ENCODE measurements at regions not wholly inside any gene's neighbourhood (a gene's known extent, or its start where the extent isn't known, plus 50 kb on each side); places are given as distances from the start of the nearest gene placed in this dataset.

DNA sequence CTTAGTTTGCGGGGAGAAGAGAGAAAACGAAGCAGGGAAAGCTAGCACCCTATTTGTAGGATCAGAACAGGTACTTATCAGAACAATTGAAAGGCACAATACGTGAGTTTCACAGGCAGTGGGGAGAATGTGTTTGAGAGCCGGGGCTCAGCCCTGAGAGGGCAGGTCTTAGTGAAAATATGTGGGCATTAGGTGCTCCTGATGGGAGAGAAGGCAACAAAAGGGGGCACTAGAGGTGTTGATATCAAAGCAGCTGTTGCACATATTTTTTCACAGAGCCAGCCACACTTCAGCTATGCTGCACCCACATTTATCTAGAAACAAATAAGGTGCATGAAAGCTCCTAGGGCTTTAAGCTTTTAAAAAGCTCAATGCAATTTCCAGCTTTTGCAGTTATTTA, 99.7 kb upstream of the MAN2A1 start:
- no peak for FAIRE-seq
- no peak overlapping the region for H3K4me3 ChIP-seq (ENCODE audit: low read depth in 1 of 3, low read length in 3 of 3)

DNA sequence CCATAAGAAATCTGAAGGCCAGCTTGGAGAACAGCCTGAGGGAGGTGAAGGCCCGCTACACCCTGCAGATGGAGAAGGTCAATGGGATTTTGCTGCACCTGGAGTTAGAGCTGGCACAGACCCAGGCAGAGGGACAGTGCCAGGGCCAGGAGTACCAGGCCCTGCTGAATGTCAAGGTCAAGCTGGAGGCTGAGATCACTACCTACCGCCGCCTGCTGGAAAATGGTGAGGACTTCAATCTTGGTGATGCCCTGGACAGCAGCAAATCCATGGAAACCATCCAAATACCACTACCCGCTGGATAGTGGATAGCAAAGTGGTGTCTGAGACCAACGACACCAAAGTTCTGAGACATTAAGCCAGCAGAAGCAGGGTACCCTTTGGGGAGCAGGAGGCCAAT, 100.5 kb upstream of the MAN2A1 start:
- FAIRE-seq (no peak), DNase-seq (no peak)
- Histone ChIP-seq H3K4me3 (ENCODE audit: low read depth in 1 of 3, low read length in 3 of 3) (no peak overlapping the region), H3K27ac (ENCODE audit: low read depth in 1 of 3, low read length in 2 of 3) (no peak overlapping the region), H3K27me3 (ENCODE audit: control insufficient read depth in 3 of 3, insufficient read depth in 3 of 3, low read length in 3 of 3) (no peaks in the 10 kb centered on the region), H3K4me1 (ENCODE audit: control insufficient read depth in 3 of 3, insufficient read depth in 2 of 3, low read depth in 1 of 3, low read length in 2 of 3) (no peaks in the 10 kb centered on the region), H3K9me3 (ENCODE audit: control insufficient read depth in 2 of 2, insufficient read depth in 1 of 2, low read depth in 1 of 2, low read length in 1 of 2) (no peaks in the 10 kb centered on the region), H3K36me3 (ENCODE audit: control insufficient read depth in 3 of 3, insufficient read depth in 2 of 3, low read depth in 1 of 3, low read length in 3 of 3) (no peaks in the 10 kb centered on the region)
- 87 to 94% (median 91%) methylated on average over 5 of the region's 5 CpGs for WGBS, 3 donors

More for the DNA sequence above, 99.7 kb upstream of the MAN2A1 start:
- H3K4me1 ChIP-seq (ENCODE audit: control insufficient read depth in 3 of 3, insufficient read depth in 2 of 3, low read depth in 1 of 3, low read length in 2 of 3), result no peaks in the 10 kb centered on the region
- no peaks in the 10 kb centered on the region for H3K36me3 ChIP-seq (ENCODE audit: control insufficient read depth in 3 of 3, insufficient read depth in 2 of 3, low read depth in 1 of 3, low read length in 3 of 3)
- no peak for DNase-seq
- H3K9me3 ChIP-seq (ENCODE audit: control insufficient read depth in 2 of 2, insufficient read depth in 1 of 2, low read depth in 1 of 2, low read length in 1 of 2), result no peaks in the 10 kb centered on the region
- WGBS, 3 donors, result 57 to 79% (median 66%) methylated on average over 4 of the region's 4 CpGs
- H3K27ac ChIP-seq (ENCODE audit: low read depth in 1 of 3, low read length in 2 of 3), result no peak overlapping the region
- no peaks in the 10 kb centered on the region for H3K27me3 ChIP-seq (ENCODE audit: control insufficient read depth in 3 of 3, insufficient read depth in 3 of 3, low read length in 3 of 3)

DNA sequence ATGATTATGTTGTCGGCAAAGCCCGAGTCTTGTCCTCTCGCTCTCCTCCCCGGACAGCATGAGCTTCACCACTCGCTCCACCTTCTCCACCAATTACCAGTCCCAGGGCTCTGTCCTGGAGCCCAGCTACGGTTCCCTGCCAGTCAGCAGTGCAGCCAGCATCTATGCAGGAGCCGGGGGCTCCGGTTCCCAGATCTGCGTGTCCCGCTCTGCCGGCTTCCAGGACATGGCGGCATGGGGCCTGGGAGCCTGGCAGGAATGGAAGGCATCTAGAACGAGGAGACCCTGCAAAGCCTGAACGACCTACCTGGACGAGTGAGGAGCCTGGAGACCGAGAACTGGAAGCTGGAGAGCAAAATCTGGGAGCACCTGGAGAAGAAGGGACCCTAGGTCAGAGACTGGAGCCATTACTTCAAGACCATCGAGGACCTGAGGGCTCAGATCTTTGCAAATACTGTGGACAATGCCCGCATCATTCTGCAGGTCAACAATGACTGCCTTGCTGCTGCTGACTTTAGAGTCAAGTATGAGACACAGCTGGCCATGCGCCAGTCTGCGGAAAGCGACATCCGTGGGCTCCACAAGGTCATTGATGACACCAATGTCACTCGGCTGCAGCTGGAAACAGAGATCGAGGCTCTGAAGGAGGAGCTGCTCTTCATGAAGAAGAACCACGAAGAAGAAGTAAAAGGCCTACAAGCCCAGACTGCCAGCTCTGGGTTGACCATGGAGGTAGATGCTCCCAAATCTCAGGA, 101.3 kb upstream of the MAN2A1 start:
- Histone ChIP-seq H3K9me3 (ENCODE audit: control insufficient read depth in 2 of 2, insufficient read depth in 1 of 2, low read depth in 1 of 2, low read length in 1 of 2) (no peaks in the 10 kb centered on the region), H3K36me3 (ENCODE audit: control insufficient read depth in 3 of 3, insufficient read depth in 2 of 3, low read depth in 1 of 3, low read length in 3 of 3) (no peaks in the 10 kb centered on the region), H3K4me1 (ENCODE audit: control insufficient read depth in 3 of 3, insufficient read depth in 2 of 3, low read depth in 1 of 3, low read length in 2 of 3) (no peaks in the 10 kb centered on the region), H3K4me3 (ENCODE audit: low read depth in 1 of 3, low read length in 3 of 3) (no peak overlapping the region), H3K27me3 (ENCODE audit: control insufficient read depth in 3 of 3, insufficient read depth in 3 of 3, low read length in 3 of 3) (no peaks in the 10 kb centered on the region), H3K27ac (ENCODE audit: low read depth in 1 of 3, low read length in 2 of 3) (no peak overlapping the region)
- 90 to 94% (median 94%) methylated on average over 25 of the region's 25 CpGs for WGBS, 3 donors
- FAIRE-seq (no peak), DNase-seq (no peak)

DNA sequence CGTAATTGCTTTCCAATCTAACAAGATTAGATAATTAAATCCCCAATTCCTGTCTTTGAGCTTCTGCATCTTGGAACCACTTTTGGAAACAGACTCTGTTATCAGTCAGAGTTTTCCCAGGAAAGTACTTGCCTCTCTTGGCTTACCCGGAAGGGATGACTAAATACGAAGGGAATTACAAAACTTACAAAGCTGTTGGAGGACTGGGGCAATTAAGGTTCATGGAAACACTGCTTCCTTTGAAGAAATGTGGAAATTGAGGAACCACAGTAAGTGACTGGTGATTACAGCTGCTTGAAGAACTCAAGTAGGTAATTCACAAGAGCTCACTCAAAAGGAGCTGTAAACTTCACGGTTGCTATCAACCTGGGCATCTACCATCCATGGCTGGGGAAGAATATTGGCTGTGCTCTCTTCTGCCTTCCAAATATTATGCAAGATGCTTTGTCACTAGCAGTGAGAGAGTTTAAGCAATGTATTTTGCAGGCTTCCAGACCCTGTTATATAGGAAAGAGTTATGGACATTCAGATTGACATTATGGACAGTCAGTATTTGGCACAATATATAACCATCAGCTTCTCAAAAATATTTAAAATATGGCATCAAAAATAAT, 104.6 kb upstream of the MAN2A1 start:
- no peak for DNase-seq
- H3K9me3 ChIP-seq (ENCODE audit: control insufficient read depth in 2 of 2, insufficient read depth in 1 of 2, low read depth in 1 of 2, low read length in 1 of 2), result no peaks in the 10 kb centered on the region

DNA sequence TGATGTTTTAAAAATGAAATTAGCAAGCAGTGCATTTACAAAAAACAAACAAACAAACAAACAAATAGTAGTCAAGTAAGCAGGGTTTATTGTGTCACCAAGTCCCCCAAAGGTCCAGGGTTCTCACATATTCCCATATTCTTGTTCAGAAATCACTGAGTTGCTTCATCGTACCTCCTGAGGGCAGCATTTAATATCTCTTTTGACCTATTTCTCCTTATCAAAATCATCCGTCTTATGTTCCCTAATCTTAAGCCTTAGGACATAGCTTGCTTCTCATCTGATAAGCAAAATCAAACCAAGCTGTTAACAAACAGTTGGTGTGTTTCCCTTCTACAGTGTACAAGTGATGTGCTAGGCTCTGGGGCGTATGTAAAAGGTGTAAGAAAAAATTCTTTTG, 109.5 kb upstream of the MAN2A1 start:
- no peaks in the 10 kb centered on the region for H3K4me1 ChIP-seq (ENCODE audit: control insufficient read depth in 3 of 3, insufficient read depth in 2 of 3, low read depth in 1 of 3, low read length in 2 of 3)
- no peaks in the 10 kb centered on the region for H3K27me3 ChIP-seq (ENCODE audit: control insufficient read depth in 3 of 3, insufficient read depth in 3 of 3, low read length in 3 of 3)
- H3K27ac ChIP-seq (ENCODE audit: low read depth in 1 of 3, low read length in 2 of 3), result no peak overlapping the region
- WGBS, 3 donors, result 58 to 72% (median 72%) methylated on average over 3 of the region's 3 CpGs
- H3K4me3 ChIP-seq (ENCODE audit: low read depth in 1 of 3, low read length in 3 of 3), result no peak overlapping the region
- no peaks in the 10 kb centered on the region for H3K9me3 ChIP-seq (ENCODE audit: control insufficient read depth in 2 of 2, insufficient read depth in 1 of 2, low read depth in 1 of 2, low read length in 1 of 2)
- FAIRE-seq, result no peak
- DNase-seq, result no peak
- H3K36me3 ChIP-seq (ENCODE audit: control insufficient read depth in 3 of 3, insufficient read depth in 2 of 3, low read depth in 1 of 3, low read length in 3 of 3), result no peaks in the 10 kb centered on the region

More for the DNA sequence above, 104.6 kb upstream of the MAN2A1 start:
- no peak for FAIRE-seq
- H3K4me3 ChIP-seq (ENCODE audit: low read depth in 1 of 3, low read length in 3 of 3), result no peak overlapping the region
- no peak overlapping the region for H3K27ac ChIP-seq (ENCODE audit: low read depth in 1 of 3, low read length in 2 of 3)
- 64 to 66% (median 65%) methylated on average over 4 of the region's 4 CpGs for WGBS, 3 donors
- H3K36me3 ChIP-seq (ENCODE audit: control insufficient read depth in 3 of 3, insufficient read depth in 2 of 3, low read depth in 1 of 3, low read length in 3 of 3), result no peaks in the 10 kb centered on the region
- H3K27me3 ChIP-seq (ENCODE audit: control insufficient read depth in 3 of 3, insufficient read depth in 3 of 3, low read length in 3 of 3), result no peaks in the 10 kb centered on the region
- H3K4me1 ChIP-seq (ENCODE audit: control insufficient read depth in 3 of 3, insufficient read depth in 2 of 3, low read depth in 1 of 3, low read length in 2 of 3), result no peaks in the 10 kb centered on the region

DNA sequence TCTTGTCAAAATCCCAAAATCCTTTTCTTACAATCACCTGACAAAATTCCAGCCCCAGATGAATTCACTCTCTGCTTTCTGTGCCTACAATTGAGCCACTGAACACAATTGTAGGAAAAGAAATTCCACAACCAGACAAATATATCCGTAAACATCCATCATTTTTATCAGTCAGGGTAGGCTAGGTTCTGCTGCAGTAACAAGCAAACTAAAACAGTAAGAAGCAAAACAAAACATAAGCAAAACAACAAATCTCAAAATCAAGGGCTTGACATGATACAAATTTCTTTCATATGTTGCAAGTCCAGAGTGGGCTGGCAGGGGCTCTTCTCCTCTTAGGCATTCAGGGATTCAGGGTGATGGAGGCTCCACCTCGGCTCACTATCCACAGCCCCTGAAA, 114.2 kb upstream of the MAN2A1 start:
- no peak overlapping the region for H3K4me3 ChIP-seq (ENCODE audit: low read depth in 1 of 3, low read length in 3 of 3)
- 81 to 94% (median 90%) methylated on average over 2 of the region's 2 CpGs for WGBS, 3 donors
- no peaks in the 10 kb centered on the region for H3K4me1 ChIP-seq (ENCODE audit: control insufficient read depth in 3 of 3, insufficient read depth in 2 of 3, low read depth in 1 of 3, low read length in 2 of 3)
- H3K27ac ChIP-seq (ENCODE audit: low read depth in 1 of 3, low read length in 2 of 3), result no peak overlapping the region
- H3K36me3 ChIP-seq (ENCODE audit: control insufficient read depth in 3 of 3, insufficient read depth in 2 of 3, low read depth in 1 of 3, low read length in 3 of 3), result no peaks in the 10 kb centered on the region
- FAIRE-seq, result no peak
- H3K9me3 ChIP-seq (ENCODE audit: control insufficient read depth in 2 of 2, insufficient read depth in 1 of 2, low read depth in 1 of 2, low read length in 1 of 2), result no peaks in the 10 kb centered on the region
- H3K27me3 ChIP-seq (ENCODE audit: control insufficient read depth in 3 of 3, insufficient read depth in 3 of 3, low read length in 3 of 3), result peaks cover 0 to 3% (median 0%) of the 10 kb centered on the region in 3 donors
- DNase-seq, result no peak

DNA sequence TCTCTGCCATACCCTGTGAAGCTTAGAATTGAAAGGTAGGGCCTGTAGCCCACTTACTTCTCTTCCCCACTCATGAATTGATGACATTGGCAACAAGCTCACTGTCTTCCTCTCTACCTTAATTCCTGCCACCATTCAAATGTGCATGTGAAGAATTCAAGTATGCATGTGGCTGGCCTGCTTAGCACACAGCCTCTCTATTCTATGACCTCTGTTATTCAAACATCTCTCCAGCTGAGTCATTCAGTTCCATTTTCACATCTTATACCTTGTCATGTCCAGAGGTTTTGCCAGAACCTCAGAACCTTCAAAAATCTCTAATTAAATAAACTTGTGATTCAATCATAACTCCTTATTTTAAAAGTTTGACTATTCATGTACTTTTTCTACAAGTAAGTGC, 114.7 kb upstream of the MAN2A1 start:
- FAIRE-seq, result no peak
- no peak overlapping the region for H3K4me3 ChIP-seq (ENCODE audit: low read depth in 1 of 3, low read length in 3 of 3)
- DNase-seq, result no peak
- H3K27me3 ChIP-seq (ENCODE audit: control insufficient read depth in 3 of 3, insufficient read depth in 3 of 3, low read length in 3 of 3), result peaks cover 0 to 3% (median 0%) of the 10 kb centered on the region in 3 donors
- H3K9me3 ChIP-seq (ENCODE audit: control insufficient read depth in 2 of 2, insufficient read depth in 1 of 2, low read depth in 1 of 2, low read length in 1 of 2), result no peaks in the 10 kb centered on the region
- H3K36me3 ChIP-seq (ENCODE audit: control insufficient read depth in 3 of 3, insufficient read depth in 2 of 3, low read depth in 1 of 3, low read length in 3 of 3), result no peaks in the 10 kb centered on the region
- no peak overlapping the region for H3K27ac ChIP-seq (ENCODE audit: low read depth in 1 of 3, low read length in 2 of 3)
- H3K4me1 ChIP-seq (ENCODE audit: control insufficient read depth in 3 of 3, insufficient read depth in 2 of 3, low read depth in 1 of 3, low read length in 2 of 3), result no peaks in the 10 kb centered on the region

DNA sequence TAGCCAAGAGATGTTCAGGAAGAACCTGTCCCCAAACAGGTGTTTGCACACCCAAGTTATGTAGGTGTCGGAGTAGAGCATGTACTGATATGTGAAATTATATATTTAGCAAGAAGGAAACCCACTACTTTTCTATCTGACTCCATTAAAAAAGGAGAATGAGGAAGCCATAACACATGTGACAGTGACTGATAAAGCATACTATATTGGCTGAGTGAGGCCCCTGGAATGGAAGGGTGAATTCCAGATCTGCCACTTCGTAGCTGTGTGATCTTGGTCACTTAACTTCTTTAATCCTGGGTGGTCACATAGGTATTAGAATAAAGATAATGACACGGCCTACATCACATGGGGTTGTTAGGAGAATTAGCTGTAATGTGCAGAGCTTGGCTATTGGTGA, 116.0 kb upstream of the MAN2A1 start:
- no peaks in the 10 kb centered on the region for H3K9me3 ChIP-seq (ENCODE audit: control insufficient read depth in 2 of 2, insufficient read depth in 1 of 2, low read depth in 1 of 2, low read length in 1 of 2)
- FAIRE-seq, result no peak
- no peak for DNase-seq
- no peak overlapping the region for H3K27ac ChIP-seq (ENCODE audit: low read depth in 1 of 3, low read length in 2 of 3)
- H3K36me3 ChIP-seq (ENCODE audit: control insufficient read depth in 3 of 3, insufficient read depth in 2 of 3, low read depth in 1 of 3, low read length in 3 of 3), result no peaks in the 10 kb centered on the region
- H3K4me3 ChIP-seq (ENCODE audit: low read depth in 1 of 3, low read length in 3 of 3), result no peak overlapping the region
- H3K4me1 ChIP-seq (ENCODE audit: control insufficient read depth in 3 of 3, insufficient read depth in 2 of 3, low read depth in 1 of 3, low read length in 2 of 3), result no peaks in the 10 kb centered on the region
- H3K27me3 ChIP-seq (ENCODE audit: control insufficient read depth in 3 of 3, insufficient read depth in 3 of 3, low read length in 3 of 3), result peaks cover 0 to 3% (median 0%) of the 10 kb centered on the region in 3 donors
- WGBS, 3 donors, result 67 to 81% (median 78%) methylated on average over 3 of the region's 3 CpGs

DNA sequence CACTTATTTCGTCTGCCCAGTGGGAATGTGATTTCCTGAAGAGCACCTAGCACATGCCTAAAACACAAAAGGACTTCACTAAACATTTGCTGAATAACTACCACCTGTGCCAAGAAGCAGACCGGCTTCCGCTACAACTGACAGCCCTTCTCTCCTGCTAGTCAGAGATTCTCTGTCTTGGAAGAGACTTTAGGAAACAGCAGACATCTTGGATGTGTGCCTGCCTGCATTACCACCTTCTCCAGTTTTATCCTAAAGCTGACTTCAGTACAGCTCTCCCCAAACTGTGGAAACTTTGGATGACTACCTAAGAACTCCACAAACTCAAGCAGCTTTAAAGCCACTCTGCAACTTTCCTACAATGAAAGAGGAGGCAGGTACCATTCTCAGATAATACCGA, 116.5 kb upstream of the MAN2A1 start:
- whole genome bisulfite sequencing, 3 donors, result 89 to 91% (median 89%) methylated on average over 4 of the region's 4 CpGs
- FAIRE-seq (no peak), DNase-seq (no peak)
- peaks cover 0 to 3% (median 0%) of the 10 kb centered on the region in 3 donors for H3K27me3 ChIP-seq (ENCODE audit: control insufficient read depth in 3 of 3, insufficient read depth in 3 of 3, low read length in 3 of 3)
- H3K36me3 ChIP-seq (ENCODE audit: control insufficient read depth in 3 of 3, insufficient read depth in 2 of 3, low read depth in 1 of 3, low read length in 3 of 3), result no peaks in the 10 kb centered on the region
- no peaks in the 10 kb centered on the region for H3K4me1 ChIP-seq (ENCODE audit: control insufficient read depth in 3 of 3, insufficient read depth in 2 of 3, low read depth in 1 of 3, low read length in 2 of 3)
- H3K9me3 ChIP-seq (ENCODE audit: control insufficient read depth in 2 of 2, insufficient read depth in 1 of 2, low read depth in 1 of 2, low read length in 1 of 2), result no peaks in the 10 kb centered on the region
- H3K4me3 ChIP-seq (ENCODE audit: low read depth in 1 of 3, low read length in 3 of 3), result no peak overlapping the region
- H3K27ac ChIP-seq (ENCODE audit: low read depth in 1 of 3, low read length in 2 of 3), result no peak overlapping the region
